ENCODE measurements at regions not wholly inside any gene's neighbourhood (a gene's known extent, or its start where the extent isn't known, plus 50 kb on each side); places are given as distances from the start of the nearest gene placed in this dataset.

GRCh38 chr1:34701326-34702060 is 53.4 kb upstream of the GJB5 start:
- DNase-seq (ENCODE audit: low read depth) = no peak

Data from HS-5 (cell line).